Hematopoietic multipotent progenitor cell treated with erythropoietin and hydrocortisone succinate and interleukin-3 and kit ligand, for 17 days (in vitro differentiated cells): ENCODE measurements at regions not wholly inside any gene's neighbourhood (a gene's known extent, or its start where the extent isn't known, plus 50 kb on each side); places are given as distances from the start of the nearest gene placed in this dataset.

Experiments used
- DNase-seq: peaks from one replicate; pipeline ENCODE4 v3.0.0-alpha.2; 2015; ENCODE audit warnings: low spot score

DNA sequence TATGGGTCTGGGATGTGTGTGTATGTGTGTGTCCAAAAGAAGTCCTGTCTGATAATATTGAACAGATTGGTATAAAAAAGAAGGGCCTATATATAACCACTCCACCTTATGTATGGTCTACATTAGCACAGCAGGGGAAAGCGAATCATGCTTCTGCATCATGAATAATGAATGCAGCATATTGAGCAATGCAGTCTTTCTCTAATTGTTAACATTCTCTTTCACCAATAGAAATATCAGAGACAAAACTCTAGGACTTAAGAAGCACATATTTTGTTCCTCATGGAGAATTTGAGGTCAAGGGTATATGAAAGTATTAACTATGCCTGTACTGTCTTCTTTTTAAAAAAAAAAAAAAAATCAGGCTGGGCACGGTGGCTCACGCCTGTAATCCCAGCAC is 264.3 kb upstream of the NOCT start:
- DNase-seq: no peak

DNA sequence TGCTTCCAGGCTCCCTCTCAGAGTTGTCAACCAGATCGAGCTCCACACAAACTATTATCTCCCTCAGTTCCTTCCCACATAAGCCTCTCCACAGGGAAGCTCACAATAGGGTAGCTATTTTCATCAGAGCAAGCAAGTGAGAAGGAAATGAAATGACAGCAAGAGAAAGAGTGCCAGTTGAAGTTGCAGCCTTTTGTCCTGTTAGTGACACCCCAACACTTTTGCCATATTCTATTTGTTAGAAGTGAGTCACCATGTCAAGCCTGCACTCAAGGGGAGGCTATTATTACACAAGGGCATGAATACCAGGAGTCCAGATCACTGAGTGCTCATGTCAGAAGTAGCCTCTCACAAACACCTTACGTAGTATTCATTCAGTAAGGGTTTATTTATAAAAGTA is 266.3 kb upstream of the NOCT start:
- no peak for DNase-seq

DNA sequence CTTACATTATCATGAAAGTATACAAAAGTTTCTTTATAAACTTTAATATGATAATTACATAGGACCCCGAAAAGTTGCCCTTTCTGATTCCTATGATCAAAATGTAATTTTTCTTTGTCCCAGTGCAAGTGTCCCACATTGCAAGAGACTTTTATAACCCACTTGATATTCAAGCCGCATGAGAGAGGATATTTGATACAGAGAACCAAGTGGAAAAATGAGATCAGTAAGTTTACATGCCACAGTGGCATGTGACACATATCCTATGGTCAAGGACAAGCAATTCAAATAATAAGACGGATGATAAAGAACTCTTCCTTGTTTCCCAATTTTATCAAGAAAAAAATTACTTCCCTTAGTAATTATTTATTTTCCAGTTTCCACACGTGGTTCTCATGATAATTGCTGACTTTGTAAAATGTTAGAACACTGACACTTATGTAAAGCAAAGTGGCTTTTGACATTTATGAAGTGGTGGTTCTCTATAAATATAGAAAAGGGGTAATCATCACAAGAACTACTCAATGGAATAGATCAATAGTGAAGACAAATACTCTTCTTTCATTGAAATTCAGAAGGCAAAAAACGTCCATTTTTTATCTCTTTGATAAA is 273.7 kb upstream of the NOCT start:
- no peak for DNase-seq

DNA sequence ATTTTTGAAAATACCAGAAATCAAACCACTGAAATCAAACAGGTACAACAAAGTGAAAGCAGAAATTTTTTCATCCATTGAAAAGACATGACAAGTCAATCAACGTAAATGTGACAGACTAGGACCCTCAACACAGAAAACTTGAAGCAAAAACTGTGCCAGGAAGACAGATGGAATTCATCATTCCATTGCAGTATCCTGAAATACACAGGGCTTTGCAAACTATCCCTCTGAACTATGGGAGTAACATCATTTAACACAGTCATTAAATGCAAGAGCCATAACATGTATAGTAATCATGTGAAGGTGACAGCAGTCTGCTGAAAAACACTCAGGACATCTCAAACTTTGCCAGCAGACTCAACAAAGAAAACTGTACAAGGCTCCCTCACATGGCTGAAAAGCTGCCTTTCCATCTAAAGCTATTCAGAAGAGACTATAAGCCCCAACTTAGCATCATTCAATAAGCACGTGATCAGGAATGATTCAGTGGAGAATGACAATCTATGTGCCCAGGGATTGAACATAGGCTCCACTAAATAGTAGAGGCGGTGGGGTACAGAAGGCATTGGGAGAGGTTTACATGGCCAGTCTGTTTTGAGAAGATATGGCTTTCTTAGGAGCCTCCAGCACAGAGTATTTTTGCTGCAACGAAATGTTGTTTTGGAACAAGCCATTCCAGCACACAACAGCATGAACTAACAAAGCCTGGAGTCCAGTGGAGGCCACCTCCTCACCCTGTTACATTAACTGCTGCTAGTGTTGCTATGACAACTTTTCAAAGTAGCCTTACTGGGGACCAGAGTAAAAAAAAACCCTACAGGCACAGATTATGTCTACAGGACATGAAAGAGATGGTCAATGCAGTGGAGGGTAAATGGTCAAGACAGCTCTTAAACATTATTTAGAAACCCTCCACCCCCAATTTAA is 274.5 kb upstream of the NOCT start:
- DNase-seq: no peak

DNA sequence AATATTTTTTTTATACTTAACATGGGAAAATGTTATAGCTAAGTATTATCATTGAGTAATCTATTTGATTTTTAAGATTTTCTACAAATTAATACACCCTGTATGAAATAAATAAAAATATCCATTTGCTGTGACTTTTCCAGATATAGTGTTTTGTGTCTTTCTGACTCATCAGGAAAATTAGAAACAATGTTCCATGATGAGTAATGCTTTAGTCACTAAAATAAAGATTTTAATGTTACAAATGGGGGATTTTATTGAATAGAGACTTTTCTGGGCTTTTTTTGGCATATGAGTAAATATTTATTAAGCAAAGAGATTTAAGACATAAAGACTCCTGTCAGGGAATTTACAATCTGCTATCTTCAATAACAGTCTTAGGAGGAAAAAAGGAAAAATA is 279.2 kb upstream of the NOCT start:
- DNase-seq: no peak

DNA sequence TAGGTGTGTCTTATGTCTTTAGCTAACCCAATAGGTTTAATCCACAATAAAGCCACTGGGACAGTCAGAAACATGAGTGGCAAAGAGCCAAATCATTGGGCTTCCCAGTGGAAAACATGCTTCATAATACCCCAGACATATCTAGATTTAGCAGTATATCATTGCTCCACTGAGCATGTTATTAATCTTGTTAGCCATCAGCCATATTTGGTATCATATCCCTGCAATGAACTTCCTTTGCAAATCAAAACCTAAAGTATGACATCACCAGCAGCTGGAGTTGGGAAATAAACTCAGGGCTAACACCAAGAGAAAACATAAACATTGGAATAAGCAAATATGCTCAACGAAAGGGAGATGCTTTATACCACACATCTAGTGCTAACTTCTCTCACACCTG is 280.8 kb upstream of the NOCT start:
- DNase-seq: no peak

DNA sequence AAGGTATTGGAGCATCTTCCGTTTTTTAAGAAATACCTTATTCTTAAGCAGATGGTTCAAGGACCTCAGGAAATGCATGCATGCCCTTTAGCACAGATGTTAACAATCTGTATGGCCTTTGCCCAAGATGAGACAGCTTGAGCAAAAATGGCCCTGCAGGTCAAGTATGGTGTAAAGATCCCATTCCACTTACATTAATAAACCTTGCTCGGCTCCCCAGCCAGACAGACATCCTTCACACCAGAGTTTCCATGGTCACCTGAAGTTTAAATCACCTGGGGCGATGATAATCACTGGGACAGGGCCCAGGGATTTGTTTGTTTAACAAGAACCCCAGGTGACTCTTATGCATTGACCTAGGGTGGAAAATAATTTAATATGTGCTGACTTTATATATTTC is 287.0 kb upstream of the NOCT start:
- DNase-seq: no peak

DNA sequence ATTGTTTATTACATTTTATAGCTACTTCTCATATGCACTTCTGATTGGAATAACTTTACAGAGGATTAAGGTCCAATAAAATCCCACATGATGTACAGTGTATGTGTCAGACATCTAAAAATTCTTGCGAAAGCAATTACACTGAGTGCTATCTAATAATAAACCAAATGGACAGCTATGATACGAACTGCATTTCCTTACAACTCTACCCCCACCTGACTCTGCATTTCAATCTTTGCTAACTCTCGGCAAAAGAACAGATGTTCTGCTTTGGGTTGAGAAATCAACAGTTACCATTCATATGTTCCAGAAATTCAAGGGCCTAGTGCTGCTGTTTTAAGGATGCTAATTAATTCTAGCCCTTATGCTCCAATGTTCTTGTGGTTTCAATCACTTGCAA is 287.9 kb upstream of the NOCT start:
- DNase-seq: no peak

DNA sequence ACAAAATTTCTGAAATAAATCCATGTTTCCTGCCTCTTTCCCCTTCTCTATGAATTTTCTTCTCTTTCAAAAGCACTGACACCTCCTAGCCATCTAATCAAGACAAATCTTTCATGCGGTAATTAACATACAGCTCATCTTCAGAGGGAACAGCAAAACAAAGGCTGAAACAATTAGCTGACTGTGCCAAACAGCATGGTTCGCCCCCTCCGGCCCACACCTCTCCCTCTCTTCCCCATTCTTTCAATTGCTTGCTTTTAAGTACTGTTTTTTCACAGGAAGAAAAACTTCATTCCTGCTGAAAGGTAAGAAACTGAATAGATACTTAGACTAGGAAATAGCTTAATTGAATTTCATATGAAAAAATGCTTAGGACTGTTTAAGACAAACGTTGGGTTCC is 291.1 kb upstream of the NOCT start:
- no peak for DNase-seq

DNA sequence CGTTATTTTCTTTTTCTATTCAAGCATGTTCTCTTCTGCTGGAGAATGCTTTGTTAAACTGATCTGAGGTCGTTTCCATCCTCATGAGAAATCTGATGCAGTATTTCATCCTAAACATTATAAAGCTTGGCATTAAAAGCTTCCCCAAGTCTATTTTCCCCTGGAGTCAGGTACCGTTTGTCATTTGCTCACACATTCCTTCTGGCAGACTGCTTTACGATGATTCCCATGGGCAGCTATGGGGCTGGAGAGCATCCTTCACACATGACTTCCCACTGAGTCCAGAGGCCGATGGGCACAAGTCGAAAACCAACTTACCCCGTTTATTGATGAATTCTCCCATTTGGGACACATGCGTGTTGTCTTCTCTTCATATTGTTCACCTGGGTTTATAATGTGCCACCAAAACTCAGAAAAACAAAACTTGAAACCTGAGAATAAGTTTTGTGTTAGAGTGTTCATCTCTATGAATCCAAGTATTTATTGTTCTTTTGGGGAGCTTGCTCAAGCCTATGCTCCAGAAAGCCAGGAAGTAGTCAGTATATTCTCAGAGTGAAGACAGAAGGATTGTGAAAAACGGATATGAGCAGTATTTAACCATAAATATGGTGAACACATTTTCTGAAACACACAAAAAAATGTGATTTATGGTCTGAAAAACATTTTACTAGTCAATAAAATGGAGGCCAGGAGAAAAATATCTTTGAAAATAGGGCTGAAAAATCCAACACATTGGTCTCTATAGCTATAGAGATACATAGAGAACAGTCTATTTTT is 298.8 kb upstream of the NOCT start:
- DNase-seq: no peak

DNA sequence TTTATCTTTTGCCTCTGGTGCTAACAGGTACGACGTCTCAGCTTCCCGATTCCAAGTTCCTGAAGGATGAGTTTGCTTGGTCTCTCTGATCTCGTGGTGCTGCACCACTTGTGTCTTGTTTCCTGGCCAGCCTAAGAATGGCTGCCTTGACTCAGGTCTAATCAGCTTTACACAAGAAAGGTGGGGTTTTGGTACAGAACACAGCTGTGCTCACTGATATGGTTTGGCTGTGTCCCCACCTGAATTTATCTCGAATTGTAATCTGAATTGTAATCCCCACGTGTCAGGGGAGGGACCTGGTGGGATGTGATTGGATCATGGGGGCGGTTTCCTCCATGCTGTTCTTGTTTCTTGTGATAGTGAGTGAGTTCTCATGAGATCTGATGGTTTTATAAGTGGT is 305.3 kb upstream of the NOCT start:
- DNase-seq: no peak

DNA sequence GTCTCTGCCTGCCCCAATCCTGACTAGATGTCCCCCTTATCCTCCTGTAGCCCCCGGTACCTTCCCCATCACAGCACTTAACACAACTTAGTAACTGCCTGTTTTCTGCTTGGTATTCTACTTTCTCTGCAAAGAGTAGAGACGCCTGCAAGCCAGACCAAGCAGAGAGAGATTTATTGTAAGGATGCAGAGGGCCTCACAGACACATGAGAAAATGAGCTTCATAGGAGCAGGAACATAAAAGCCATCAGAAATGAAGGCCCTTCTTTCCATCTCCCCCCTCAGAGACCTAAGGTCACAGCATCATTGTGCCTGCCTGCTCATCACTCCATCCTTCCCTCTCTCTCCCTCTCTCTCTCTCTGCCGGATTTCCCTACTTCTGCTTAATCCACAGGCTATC is 305.7 kb upstream of the NOCT start:
- DNase-seq: no peak

DNA sequence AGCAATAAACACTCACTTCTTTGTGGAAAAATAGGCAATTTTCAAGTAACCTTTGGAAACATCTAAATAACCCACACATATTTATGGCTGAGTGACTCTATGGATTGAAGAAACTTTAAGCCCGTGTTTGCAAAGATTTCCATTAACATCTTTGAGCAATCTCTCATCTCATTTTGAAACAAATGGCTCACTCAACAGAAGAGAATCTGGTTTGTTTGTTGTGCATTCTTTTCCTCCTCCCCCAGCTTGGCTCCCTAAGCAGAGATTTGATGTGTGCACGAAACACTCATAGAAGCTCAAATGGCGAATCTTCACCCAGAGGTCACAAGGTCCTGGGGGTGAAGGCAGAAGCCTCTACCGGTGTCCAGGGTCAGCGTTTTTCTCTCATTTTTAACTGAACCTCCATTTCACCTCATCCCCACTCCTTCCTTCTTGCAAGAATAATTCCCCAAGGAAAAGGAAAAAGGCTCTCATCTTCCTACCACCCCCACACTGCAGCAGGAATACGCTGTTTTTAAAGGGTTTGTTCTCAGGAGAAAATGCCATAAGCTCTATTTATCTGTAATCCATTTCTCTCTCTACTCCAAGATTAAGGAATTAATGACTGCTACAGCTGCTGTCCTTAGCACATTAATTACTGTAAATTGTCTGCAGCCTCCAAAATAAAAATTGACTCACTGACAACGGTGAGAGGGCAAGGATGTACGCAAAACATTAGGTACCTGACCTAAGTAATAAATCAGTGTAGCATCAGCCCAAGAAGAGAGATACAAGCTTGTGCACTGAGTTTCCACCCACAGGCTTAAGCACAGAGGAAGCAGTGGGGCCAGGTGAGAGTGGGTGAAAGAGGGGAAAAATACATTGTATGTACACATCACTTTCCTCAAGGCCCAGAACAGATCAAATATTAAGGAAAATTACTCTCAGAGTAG is 307.6 kb upstream of the NOCT start:
- no peak for DNase-seq

DNA sequence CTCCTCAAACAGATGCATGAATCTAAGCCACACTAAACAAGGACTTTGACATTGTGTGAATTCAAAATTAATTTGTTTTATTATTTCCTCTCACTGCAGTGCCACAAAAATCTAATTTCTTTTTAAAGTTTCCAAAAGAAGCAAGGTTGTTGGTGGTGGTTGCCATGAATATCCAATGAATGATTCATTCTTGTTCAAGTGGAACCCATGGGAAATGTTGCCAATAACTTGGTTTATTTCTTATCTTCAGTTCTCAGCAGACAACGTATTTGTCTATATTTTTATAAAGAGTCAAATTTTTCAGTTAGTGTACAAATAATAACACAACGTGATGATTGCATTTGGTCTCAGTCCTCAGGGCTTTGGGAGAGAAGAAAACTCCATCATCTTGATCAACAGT is 309.4 kb upstream of the NOCT start:
- DNase-seq: no peak

DNA sequence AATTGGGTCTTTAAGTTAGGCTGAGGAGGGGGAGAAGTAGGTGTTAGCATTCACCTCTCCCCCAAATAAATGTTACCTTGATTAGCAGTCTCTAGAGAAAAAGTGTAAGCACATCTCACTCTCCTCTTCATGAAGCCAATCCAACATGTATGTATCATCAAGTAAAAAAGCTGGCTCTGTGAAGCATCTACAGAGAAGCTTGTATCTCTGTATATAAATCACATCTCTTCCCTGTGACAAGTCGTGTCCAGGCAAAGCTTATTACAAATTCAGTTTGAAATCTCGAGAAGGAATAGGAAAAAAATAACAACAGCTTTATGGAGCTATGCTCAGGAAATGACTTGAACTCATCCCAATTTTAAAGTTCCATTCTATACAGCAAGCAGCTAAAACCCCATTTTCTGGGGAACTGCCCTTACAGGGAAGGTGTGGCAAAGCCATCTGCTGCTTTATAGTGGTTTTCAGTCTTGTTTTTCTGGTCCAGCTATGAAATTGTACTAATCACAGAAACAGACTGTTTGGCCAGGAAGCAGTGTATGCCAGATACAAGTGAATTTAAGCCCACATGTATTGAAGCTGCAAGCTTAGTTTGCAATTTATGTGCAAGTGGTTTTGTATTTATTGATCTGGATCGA is 313.3 kb upstream of the NOCT start:
- DNase-seq: no peak

DNA sequence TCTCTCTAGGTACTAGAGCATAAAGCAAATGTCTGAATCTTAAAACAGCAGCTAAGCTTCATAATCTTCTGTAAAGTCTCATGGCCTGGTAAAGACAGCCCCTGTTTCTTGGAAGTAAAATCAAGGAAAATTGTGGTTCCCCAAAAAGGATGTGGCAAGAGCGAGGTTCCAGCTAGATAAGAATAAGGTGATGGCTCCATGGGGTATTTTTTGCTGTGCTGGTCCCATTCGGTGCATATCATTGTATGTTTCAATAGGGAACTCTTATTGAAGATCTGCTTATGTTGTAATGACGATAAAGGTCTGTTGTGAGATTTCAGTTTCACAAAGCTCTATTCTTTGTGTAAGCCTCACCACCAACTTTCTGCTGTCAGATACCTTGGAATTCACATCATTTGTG is 316.9 kb upstream of the NOCT start:
- DNase-seq: no peak

DNA sequence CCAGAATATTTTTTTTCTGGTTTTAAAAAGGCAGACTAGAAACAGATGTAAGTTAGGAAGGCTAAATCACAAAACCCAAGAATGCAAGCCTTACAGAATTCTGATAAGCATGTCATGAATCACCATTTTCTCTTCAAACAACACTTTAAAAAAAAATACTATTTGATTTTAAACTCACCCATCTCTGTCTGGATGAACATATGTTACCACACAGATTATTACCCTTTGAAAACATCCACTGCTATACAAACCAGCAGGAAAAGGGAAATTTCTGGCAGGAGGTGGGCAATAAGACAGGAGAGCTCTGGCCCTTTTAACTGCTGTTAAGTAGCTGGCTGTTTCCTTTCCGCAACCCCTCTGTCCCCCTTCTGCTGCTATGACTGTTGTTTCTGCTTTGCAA is 317.7 kb upstream of the NOCT start:
- no peak for DNase-seq

DNA sequence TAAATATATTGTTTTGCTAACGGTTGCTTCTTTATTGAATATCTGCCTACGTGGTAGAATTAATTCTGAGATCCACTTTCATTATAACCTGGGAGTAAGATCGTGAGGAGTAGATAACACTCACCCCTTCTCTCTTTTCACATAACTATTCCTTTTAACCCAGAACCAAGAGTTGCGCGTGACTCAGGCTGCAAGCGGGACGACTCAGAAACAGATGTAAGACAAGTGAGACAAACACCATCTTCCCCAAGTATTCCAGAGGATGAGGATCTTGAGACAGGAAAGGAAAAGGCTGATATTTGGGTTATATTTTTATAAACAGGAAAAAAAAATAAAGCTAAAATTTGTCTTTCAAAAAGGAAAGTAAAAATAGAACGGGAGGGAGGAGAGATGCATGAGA is 318.8 kb upstream of the NOCT start:
- DNase-seq: no peak

DNA sequence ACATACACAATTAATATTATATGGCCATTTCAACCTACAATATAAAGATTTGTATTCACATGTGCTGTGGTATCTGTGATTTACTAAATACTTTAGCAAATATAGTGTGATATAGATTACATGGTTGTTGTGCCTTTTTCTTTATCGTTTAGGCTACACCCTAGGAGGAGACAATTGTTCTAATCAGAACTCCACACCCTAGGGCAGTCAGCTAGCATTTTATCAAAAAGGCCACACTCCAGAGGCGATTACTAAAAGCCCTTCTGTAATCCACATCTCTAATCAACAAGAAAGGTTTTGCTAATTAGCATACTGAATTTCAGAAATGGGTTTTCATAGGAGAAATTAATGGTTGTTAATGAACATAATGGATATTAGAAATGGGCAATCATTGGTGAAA is 319.5 kb upstream of the NOCT start:
- no peak for DNase-seq

DNA sequence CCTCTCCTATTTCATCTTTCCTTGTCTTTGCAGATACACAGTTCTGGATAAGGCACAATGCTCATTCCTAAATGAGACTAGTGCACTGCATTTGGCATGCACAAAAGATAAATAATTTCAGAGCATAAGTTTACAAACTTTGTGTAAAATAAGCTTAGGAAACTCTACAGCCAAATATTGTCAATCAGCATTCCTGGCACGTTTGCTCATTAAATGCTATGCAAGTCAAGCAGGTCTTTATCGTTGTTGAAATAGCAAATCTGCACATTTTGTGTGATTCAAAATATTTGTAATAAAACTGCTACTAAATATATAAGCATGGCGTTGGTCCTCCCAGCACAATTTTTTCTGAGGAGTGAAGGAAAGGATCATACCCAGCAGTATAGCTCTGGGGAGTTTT is 322.1 kb upstream of the NOCT start:
- DNase-seq: no peak

DNA sequence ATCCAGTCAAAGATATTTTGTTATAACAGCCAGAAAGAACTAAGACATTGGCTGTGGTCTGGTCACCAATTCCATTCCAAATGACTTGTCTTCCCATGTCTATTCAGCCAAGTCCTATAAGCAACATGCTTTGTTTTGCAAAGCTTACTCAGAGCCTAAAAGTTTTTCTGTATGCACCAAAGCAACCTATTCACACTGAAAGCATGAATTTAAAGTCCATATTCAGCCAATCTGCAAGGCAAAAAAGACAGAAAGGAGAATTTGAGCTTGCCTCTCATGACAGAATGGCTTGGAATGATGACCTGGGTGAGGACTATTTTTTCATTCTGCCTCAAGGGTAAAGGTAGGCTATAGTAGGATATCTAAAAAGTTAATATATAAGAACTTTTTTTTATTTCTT is 323.2 kb upstream of the NOCT start:
- no peak for DNase-seq

DNA sequence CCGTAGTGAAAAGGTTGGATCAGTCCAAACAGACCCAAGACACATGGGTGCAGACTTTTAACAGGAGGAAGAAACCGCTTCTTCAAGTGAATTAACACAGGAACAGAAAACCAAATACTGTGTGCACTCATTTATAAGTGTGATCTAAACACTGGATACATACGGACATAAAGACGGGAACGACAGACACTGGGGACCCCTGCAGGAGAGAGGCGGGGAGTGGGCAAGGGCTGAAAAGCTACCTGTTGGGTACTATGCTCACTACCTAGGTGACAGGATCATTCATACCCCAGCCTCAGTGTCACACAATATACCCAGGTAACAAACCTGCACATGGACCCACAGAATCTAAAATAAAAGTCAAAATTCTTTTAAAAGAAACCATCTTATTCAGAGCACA is 326.0 kb upstream of the NOCT start:
- no peak for DNase-seq
